ENCODE measurements at regions not wholly inside any gene's neighbourhood (a gene's known extent, or its start where the extent isn't known, plus 50 kb on each side); places are given as distances from the start of the nearest gene placed in this dataset.

DNA sequence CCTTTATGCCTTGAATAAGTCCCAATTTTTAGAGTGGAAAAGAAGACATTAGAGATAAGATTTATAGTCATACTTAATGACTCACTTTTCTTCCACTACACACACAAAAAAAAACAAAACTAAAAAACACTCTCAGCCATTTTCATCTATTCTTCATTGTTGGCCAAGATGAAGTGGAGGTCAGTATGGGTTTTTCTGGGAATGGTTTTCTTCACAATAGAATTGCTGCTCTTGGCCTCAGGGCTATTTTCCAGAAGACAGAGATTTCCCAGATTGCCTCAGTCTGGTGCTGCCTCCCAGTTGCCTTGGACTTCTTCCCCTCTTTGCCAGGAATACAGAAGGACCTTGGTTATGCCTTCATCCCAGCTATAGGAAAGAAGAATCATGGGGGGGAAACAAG is 463.7 kb downstream of the TMEM232 start:
- H3K23ac ChIP-seq (ENCODE audit: low read depth, low read length), result no peak overlapping the region
- H3K56ac ChIP-seq (ENCODE audit: extremely low read depth, insufficient read depth, low read length), result no peak overlapping the region
- CTCF ChIA-PET, result interaction anchor here (0.6 kb wide), 1 partner anchor 573 kb away, joined by 4 read pairs; the partner anchor contains the start of gene MAN2A1
- no peaks in the 10 kb centered on the region for H4K20me1 ChIP-seq (ENCODE audit: insufficient read depth, low read length)
- no peaks in the 10 kb centered on the region for H3K79me1 ChIP-seq (ENCODE audit: low read depth in 1 of 2, low read length in 2 of 2)
- no TSS peak for BruUV-seq (replicated peaks)
- TF ChIP-seq CEBPB (IDR thresholded peaks at IDR 0.05; ENCODE audit: low read depth, low read length) (no peak), BHLHE40 (IDR thresholded peaks at IDR 0.05; ENCODE audit: low read depth, low read length) (no peak), MAFK (IDR thresholded peaks at IDR 0.05; ENCODE audit: low read depth, low read length) (no peak), MXI1 (IDR thresholded peaks at IDR 0.05; ENCODE audit: borderline replicate concordance, low read depth, low read length) (no peak), RFX5 (IDR thresholded peaks at IDR 0.05; ENCODE audit: low read depth, low read length) (no peak), RCOR1 (IDR thresholded peaks at IDR 0.05; ENCODE audit: insufficient replicate concordance, low read length) (no peak), FOS (IDR thresholded peaks at IDR 0.05; ENCODE audit: low read depth, low read length) (no peak), RAD21 (IDR thresholded peaks at IDR 0.05; ENCODE audit: low read length) (no peak), CHD1 (IDR thresholded peaks at IDR 0.05; ENCODE audit: low read depth, low read length) (no peak), NFE2L2 (IDR thresholded peaks at IDR 0.05; ENCODE audit: low read depth, low read length) (no peak), SMC3 (IDR thresholded peaks at IDR 0.05; ENCODE audit: low read depth, low read length) (no peak), MAZ (IDR thresholded peaks at IDR 0.05; ENCODE audit: borderline replicate concordance, low read depth, low read length) (no peak), POLR2A (IDR thresholded peaks at IDR 0.05; ENCODE audit: low read depth, low read length) (no peak)
- TF ChIP-seq, protein P1, sequence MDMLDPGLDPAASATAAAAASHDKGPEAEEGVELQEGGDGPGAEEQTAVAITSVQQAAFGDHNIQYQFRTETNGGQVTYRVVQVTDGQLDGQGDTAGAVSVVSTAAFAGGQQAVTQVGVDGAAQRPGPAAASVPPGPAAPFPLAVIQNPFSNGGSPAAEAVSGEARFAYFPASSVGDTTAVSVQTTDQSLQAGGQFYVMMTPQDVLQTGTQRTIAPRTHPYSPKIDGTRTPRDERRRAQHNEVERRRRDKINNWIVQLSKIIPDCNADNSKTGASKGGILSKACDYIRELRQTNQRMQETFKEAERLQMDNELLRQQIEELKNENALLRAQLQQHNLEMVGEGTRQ (IDR thresholded peaks at IDR 0.05; ENCODE audit: low read depth, low read length), result no peak
- TF ChIP-seq, protein P2, sequence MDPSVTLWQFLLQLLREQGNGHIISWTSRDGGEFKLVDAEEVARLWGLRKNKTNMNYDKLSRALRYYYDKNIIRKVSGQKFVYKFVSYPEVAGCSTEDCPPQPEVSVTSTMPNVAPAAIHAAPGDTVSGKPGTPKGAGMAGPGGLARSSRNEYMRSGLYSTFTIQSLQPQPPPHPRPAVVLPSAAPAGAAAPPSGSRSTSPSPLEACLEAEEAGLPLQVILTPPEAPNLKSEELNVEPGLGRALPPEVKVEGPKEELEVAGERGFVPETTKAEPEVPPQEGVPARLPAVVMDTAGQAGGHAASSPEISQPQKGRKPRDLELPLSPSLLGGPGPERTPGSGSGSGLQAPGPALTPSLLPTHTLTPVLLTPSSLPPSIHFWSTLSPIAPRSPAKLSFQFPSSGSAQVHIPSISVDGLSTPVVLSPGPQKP (IDR thresholded peaks at IDR 0.05; ENCODE audit: borderline replicate concordance, low read depth, low read length), result no peak
- TF ChIP-seq, protein P3, sequence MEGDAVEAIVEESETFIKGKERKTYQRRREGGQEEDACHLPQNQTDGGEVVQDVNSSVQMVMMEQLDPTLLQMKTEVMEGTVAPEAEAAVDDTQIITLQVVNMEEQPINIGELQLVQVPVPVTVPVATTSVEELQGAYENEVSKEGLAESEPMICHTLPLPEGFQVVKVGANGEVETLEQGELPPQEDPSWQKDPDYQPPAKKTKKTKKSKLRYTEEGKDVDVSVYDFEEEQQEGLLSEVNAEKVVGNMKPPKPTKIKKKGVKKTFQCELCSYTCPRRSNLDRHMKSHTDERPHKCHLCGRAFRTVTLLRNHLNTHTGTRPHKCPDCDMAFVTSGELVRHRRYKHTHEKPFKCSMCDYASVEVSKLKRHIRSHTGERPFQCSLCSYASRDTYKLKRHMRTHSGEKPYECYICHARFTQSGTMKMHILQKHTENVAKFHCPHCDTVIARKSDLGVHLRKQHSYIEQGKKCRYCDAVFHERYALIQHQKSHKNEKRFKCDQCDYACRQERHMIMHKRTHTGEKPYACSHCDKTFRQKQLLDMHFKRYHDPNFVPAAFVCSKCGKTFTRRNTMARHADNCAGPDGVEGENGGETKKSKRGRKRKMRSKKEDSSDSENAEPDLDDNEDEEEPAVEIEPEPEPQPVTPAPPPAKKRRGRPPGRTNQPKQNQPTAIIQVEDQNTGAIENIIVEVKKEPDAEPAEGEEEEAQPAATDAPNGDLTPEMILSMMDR (conservative IDR thresholded peaks at IDR 0.05; ENCODE audit: low read depth, low read length), result no peak
- POLR2A ChIA-PET (ENCODE audit: unreplicated experiment), result no interaction called here
- no peaks in the 10 kb centered on the region for H3K9me1 ChIP-seq (ENCODE audit: insufficient read depth, low read length)
- intact Hi-C loops (cut with micrococcal nuclease) (no loop called here), dilution Hi-C loops (cut with HindIII; ENCODE audit: low sequenced_read_pairs, unreplicated experiment) (no loop called here), in situ Hi-C loops (cut with MboI; ENCODE audit: low sequenced_read_pairs) (no loop called here)
- ATAC-seq (ENCODE audit: low read depth) (no peak), DNase-seq (no peak)
- H3K27me3 ChIP-seq (ENCODE audit: control insufficient read depth, insufficient read depth, low read length), result no peaks in the 10 kb centered on the region
- H2BK15ac ChIP-seq (ENCODE audit: low read depth, low read length), result no peak overlapping the region
- no peak overlapping the region for H3K4ac ChIP-seq (ENCODE audit: low read depth, low read length)
- no peak overlapping the region for H4K5ac ChIP-seq (ENCODE audit: low read depth, low read length)
- no peak overlapping the region for H2AK5ac ChIP-seq (ENCODE audit: low read depth, low read length)
- H3K9me3 ChIP-seq (ENCODE audit: control insufficient read depth, insufficient read depth, low read length), result no peaks in the 10 kb centered on the region
- no peak overlapping the region for H3K18ac ChIP-seq (ENCODE audit: low read depth, low read length)
- no peak overlapping the region for H3K27ac ChIP-seq (ENCODE audit: insufficient read depth, low read length)
- H3K14ac ChIP-seq (replicated peaks; ENCODE audit: low read depth, low read length), result no peak overlapping the region
- no peak overlapping the region for H3K9ac ChIP-seq (ENCODE audit: low read depth, low read length)
- H2AFZ ChIP-seq (replicated peaks; ENCODE audit: low read length, poor library complexity), result no peak overlapping the region
- no peaks in the 10 kb centered on the region for H3K36me3 ChIP-seq (ENCODE audit: control insufficient read depth, insufficient read depth, low read length)
- no peak overlapping the region for H3K4me2 ChIP-seq (ENCODE audit: low read depth, low read length)
- H4K91ac ChIP-seq (ENCODE audit: insufficient read depth, low read depth, low read length), result no peak overlapping the region
- no peak overlapping the region for H2BK5ac ChIP-seq (ENCODE audit: low read depth, low read length, poor library complexity, severe bottlenecking)
- no peak overlapping the region for H2AK9ac ChIP-seq (replicated peaks; ENCODE audit: low read depth, low read length, poor library complexity)
- no peaks in the 10 kb centered on the region for H3K4me1 ChIP-seq (ENCODE audit: control insufficient read depth, insufficient read depth, low read length)
- no peak overlapping the region for H4K8ac ChIP-seq (ENCODE audit: low read depth in 2 of 2, low read length in 2 of 2)
- no peak overlapping the region for H2BK20ac ChIP-seq (ENCODE audit: low read depth, low read length)
- no peak overlapping the region for H3K4me3 ChIP-seq (ENCODE audit: insufficient read depth, low read depth, low read length)
- H2BK120ac ChIP-seq (ENCODE audit: low read depth, low read length), result no peak overlapping the region

All from IMR-90 (cell line).